Astrocyte (in vitro differentiated cells and primary cell): ENCODE measurements at regions not wholly inside any gene's neighbourhood (a gene's known extent, or its start where the extent isn't known, plus 50 kb on each side); places are given as distances from the start of the nearest gene placed in this dataset.

Source experiments
- EZH2 ChIP-seq: IDR thresholded peaks from 2 replicates; pipeline ENCODE4 v1.6.1; 2012; ENCODE audit warnings: mild to moderate bottlenecking, low read length, inconsistent platforms; ENCODE audit not compliant: insufficient read depth
- TF ChIP-seq, protein P1 (sequence below): IDR thresholded peaks from 2 replicates; pipeline ENCODE4 v1.5.1; 2011; ENCODE audit warnings: low read depth, mild to moderate bottlenecking, inconsistent platforms, low read length, moderate library complexity; ENCODE audit not compliant: insufficient read depth

DNA sequence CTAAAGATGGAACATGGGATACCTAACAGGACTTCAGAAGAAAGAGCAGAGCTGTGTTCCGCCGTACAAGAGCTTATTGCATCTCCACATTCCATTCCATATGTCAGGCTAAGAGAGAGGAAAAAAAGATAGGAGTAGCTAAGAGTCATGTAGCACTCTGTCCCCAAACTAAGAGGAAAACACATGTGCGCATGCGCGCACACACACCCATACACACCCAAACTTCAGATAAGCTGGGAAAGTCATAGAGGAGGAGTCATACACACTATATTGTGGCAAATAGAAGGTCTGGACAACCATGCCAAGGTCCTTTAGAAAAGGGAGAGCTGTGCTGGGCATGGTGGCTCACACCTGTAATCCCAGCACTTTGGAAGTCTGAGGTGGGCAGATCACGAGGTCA is 132.4 kb downstream of the RAB11FIP2 start:
- no peak for TF ChIP-seq EZH2
- TF ChIP-seq, protein P1, sequence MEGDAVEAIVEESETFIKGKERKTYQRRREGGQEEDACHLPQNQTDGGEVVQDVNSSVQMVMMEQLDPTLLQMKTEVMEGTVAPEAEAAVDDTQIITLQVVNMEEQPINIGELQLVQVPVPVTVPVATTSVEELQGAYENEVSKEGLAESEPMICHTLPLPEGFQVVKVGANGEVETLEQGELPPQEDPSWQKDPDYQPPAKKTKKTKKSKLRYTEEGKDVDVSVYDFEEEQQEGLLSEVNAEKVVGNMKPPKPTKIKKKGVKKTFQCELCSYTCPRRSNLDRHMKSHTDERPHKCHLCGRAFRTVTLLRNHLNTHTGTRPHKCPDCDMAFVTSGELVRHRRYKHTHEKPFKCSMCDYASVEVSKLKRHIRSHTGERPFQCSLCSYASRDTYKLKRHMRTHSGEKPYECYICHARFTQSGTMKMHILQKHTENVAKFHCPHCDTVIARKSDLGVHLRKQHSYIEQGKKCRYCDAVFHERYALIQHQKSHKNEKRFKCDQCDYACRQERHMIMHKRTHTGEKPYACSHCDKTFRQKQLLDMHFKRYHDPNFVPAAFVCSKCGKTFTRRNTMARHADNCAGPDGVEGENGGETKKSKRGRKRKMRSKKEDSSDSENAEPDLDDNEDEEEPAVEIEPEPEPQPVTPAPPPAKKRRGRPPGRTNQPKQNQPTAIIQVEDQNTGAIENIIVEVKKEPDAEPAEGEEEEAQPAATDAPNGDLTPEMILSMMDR: no peak
